CD4-positive, alpha-beta T cell (primary cell): ENCODE measurements at regions not wholly inside any gene's neighbourhood (a gene's known extent, or its start where the extent isn't known, plus 50 kb on each side); places are given as distances from the start of the nearest gene placed in this dataset.

Experiments used
- ATAC-seq: fragments of 200-7000 bp; cut with Tn5 transposase; one replicate; pipeline ENCODE4 v1.10.0; 2022; ENCODE audit warnings: mild to moderate bottlenecking; ENCODE audit not compliant: poor library complexity
- CTCF ChIA-PET: fragments of 350-600 bp; sonication (Branson Sonifier 250); formaldehyde crosslinking; loops from one replicate; lab custom pipeline; 2021; ENCODE audit warnings: antibody characterized with exemption, inconsistent platforms; lab: Charles Lee
- POLR2A ChIA-PET: fragments of 350-600 bp; sonication (Branson Sonifier 250); formaldehyde crosslinking; loops from one replicate; lab custom pipeline; 2021; ENCODE audit warnings: antibody characterized with exemption, inconsistent platforms; lab: Charles Lee
- DNase-seq, 14 experiments: peaks; one replicate each; pipeline ENCODE4 v3.0.0-alpha.2; 2013 to 2020; ENCODE audit warnings: mixed read lengths in 2 of 14
- H3K27ac ChIP-seq, 2 donors: one replicate each; pipeline versions ENCODE4 v1.5.1 to v1.7.0; 2013; ENCODE audit warnings: low read length in 2 of 2, low read depth in 1 of 2, mild to moderate bottlenecking in 1 of 2
- H3K27me3 ChIP-seq, 2 experiments: 1 replicate in 1 of 2; 2 replicates in 1 of 2; pipeline versions ENCODE4 v1.6.1 to v1.7.0; 2013; ENCODE audit warnings: low read length in 2 of 2, control low read depth in 1 of 2, mild to moderate bottlenecking in 1 of 2, moderate library complexity in 1 of 2; ENCODE audit not compliant: insufficient read depth in 2 of 2, control insufficient read depth in 1 of 2
- H3K36me3 ChIP-seq: one replicate; pipeline ENCODE4 v1.6.1; 2013; ENCODE audit warnings: low read length, control low read depth; ENCODE audit not compliant: insufficient read depth
- H3K4me1 ChIP-seq: one replicate; pipeline ENCODE4 v1.6.1; 2013; ENCODE audit warnings: low read length, control low read depth; ENCODE audit not compliant: insufficient read depth
- H3K4me3 ChIP-seq: one replicate; pipeline ENCODE4 v1.5.1; 2013; ENCODE audit warnings: mild to moderate bottlenecking, low read length, moderate library complexity
- H3K9me3 ChIP-seq, 2 experiments: 1 replicate in 1 of 2; 2 replicates in 1 of 2; pipeline versions ENCODE4 v1.6.1 to v1.7.0; 2013; ENCODE audit warnings: low read length in 2 of 2, mild to moderate bottlenecking in 2 of 2, control low read depth in 1 of 2, moderate library complexity in 1 of 2; ENCODE audit not compliant: control insufficient read depth in 1 of 2, insufficient read depth in 1 of 2
- H3K27ac Mint-ChIP-seq: one replicate; pipeline ENCODE4 v1.8.0; 2020; ENCODE audit warnings: mixed read lengths
- H3K27me3 Mint-ChIP-seq: one replicate; pipeline ENCODE4 v1.8.0; 2021; ENCODE audit warnings: mixed read lengths
- H3K36me3 Mint-ChIP-seq: one replicate; pipeline ENCODE4 v1.8.0; 2021; ENCODE audit warnings: low read depth, mixed read lengths
- H3K4me1 Mint-ChIP-seq: one replicate; pipeline ENCODE4 v1.8.0; 2021; ENCODE audit warnings: low read depth, mixed read lengths
- H3K4me3 Mint-ChIP-seq: one replicate; pipeline ENCODE4 v1.8.0; 2020; ENCODE audit warnings: mild to moderate bottlenecking, mixed read lengths
- H3K9me3 Mint-ChIP-seq: one replicate; pipeline ENCODE4 v1.8.0; 2020; ENCODE audit warnings: mixed read lengths
- CTCF ChIP-seq: fragments of 200-600 bp; IDR thresholded peaks from one replicate; pipeline ENCODE4 v1.8.0; 2022; ENCODE audit warnings: antibody characterized with exemption, mild to moderate bottlenecking
- intact Hi-C, 2 experiments: fragments of 100-400 bp; cut with DNase I in 1 of 2; cut with micrococcal nuclease in 1 of 2; formaldehyde crosslinking; loops; one replicate each; pipeline versions ENCODE4 v1.15.1 to v1.9.0; 2023 to 2025; cut with DNase I, micrococcal nuclease

DNA sequence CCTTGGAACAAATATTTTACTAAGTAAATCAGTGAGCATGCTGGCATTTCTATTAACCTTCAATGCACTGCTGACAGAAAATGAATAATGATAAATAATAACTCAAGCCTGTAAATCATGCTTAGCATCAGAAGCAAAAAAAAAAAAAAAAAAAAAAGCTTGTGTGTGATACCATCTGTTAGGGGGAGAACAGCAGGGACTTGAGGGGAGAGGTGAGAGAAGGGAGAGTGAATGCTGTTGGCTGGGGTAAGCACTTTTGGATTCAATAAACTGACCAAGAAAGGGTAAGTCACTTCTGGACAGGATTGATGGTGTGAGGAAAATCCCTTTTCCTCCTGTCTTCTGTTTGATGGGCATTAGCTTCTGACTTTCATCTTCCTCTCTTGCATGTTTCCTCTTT lies 996.4 kb downstream of the KCNMA1 start:
- no peaks in the 10 kb centered on the region for H3K36me3 Mint-ChIP-seq
- intact Hi-C loops: loop anchor here in 1 of 2 experiments (10.0 kb wide), 1 partner anchor 84 kb away; no protein-coding TSS in a partner anchor

DNA sequence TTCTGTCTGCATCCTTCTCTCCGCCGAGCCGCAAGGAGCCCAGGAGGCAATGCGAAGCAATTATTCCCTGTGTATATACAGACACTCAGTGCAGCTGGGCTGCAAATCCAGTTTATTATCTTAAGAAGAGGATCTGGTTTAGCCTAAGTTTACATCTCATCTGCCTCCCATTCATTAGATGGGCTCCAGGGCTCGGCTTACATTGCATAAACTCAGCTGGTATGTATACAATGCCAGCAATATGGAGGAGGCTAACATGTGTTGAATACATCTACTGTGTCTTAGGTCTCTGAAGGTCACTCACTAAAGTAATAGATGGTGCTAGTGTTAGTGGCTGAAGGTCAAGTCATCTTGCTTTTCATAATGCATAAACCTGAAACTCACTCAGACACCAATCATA lies 996.8 kb downstream of the KCNMA1 start:
- Mint-ChIP-seq H3K27ac (no peak overlapping the region), H3K27me3 (no peaks in the 10 kb centered on the region), H3K9me3 (no peaks in the 10 kb centered on the region), H3K4me3 (no peak overlapping the region), H3K36me3 (no peaks in the 10 kb centered on the region), H3K4me1 (no peaks in the 10 kb centered on the region)
- no peaks in the 10 kb centered on the region for H3K4me1 ChIP-seq
- H3K27ac ChIP-seq: no peak overlapping the region
- no peak for DNase-seq
- ChIA-PET POLR2A (no interaction called here), CTCF (no interaction called here)
- no peak for TF ChIP-seq CTCF
- H3K36me3 ChIP-seq: no peaks in the 10 kb centered on the region
- intact Hi-C loops: loop anchor here in 1 of 2 experiments (10.0 kb wide), 1 partner anchor 84 kb away; no protein-coding TSS in a partner anchor
- H3K9me3 ChIP-seq: peaks cover 0 to 3% of the 10 kb centered on the region in 2 experiments
- no peak overlapping the region for H3K4me3 ChIP-seq
- H3K27me3 ChIP-seq: no peaks in the 10 kb centered on the region
- no peak for ATAC-seq

More for the DNA sequence above, 996.4 kb downstream of the KCNMA1 start:
- POLR2A ChIA-PET: no interaction called here
- H3K27me3 Mint-ChIP-seq: no peaks in the 10 kb centered on the region
- no peak for DNase-seq
- ATAC-seq: no peak
- CTCF ChIA-PET: no interaction called here
- no peaks in the 10 kb centered on the region for H3K4me1 ChIP-seq
- H3K9me3 ChIP-seq: peaks cover 0 to 3% of the 10 kb centered on the region in 2 experiments
- H3K27ac ChIP-seq: no peak overlapping the region
- no peak overlapping the region for H3K4me3 Mint-ChIP-seq
- H3K27ac Mint-ChIP-seq: no peak overlapping the region
- no peak overlapping the region for H3K4me3 ChIP-seq
- TF ChIP-seq CTCF: no peak
- no peaks in the 10 kb centered on the region for H3K27me3 ChIP-seq
- H3K4me1 Mint-ChIP-seq: no peaks in the 10 kb centered on the region
- no peaks in the 10 kb centered on the region for H3K36me3 ChIP-seq
- H3K9me3 Mint-ChIP-seq: no peaks in the 10 kb centered on the region

GRCh38 chr10:76632767-76633051 lies 1004.9 kb downstream of the KCNMA1 start:
- no peak overlapping the region for H3K4me3 ChIP-seq
- H3K27ac ChIP-seq: no peak overlapping the region
- Mint-ChIP-seq H3K4me1 (no peaks in the 10 kb centered on the region), H3K27ac (no peak overlapping the region), H3K9me3 (no peaks in the 10 kb centered on the region), H3K4me3 (no peak overlapping the region), H3K36me3 (no peaks in the 10 kb centered on the region), H3K27me3 (no peaks in the 10 kb centered on the region)
- H3K9me3 ChIP-seq: peaks cover 0 to 4% of the 10 kb centered on the region in 2 experiments
- DNase-seq (peak in 4 of 14 experiments; percentile 2 to 11 (median 6)), ATAC-seq (no peak)
- ChIA-PET CTCF (no interaction called here), POLR2A (no interaction called here)
- H3K4me1 ChIP-seq: no peaks in the 10 kb centered on the region
- intact Hi-C loops: no loop called here
- no peak for TF ChIP-seq CTCF
- H3K36me3 ChIP-seq: no peaks in the 10 kb centered on the region
- no peaks in the 10 kb centered on the region for H3K27me3 ChIP-seq
